Liver (tissue), 3 donors: ENCODE measurements at regions not wholly inside any gene's neighbourhood (a gene's known extent, or its start where the extent isn't known, plus 50 kb on each side); places are given as distances from the start of the nearest gene placed in this dataset.

ENCODE experiments used
- ATF3 ChIP-seq: IDR thresholded peaks from 2 replicates; pipeline ENCODE4 v1.6.1; 2016; ENCODE audit warnings: antibody characterized with exemption
- FOXA2 ChIP-seq: IDR thresholded peaks from 2 replicates; pipeline ENCODE4 v1.6.1; 2016; ENCODE audit warnings: antibody characterized with exemption
- JUND ChIP-seq, 2 donors: IDR thresholded peaks; 2 replicates each; pipeline ENCODE4 v1.6.1; 2016; ENCODE audit warnings: antibody characterized with exemption in 2 of 2
- MAX ChIP-seq: IDR thresholded peaks from 2 replicates; pipeline ENCODE4 v1.6.1; 2016; ENCODE audit warnings: antibody characterized with exemption
- RAD21 ChIP-seq, 2 donors: IDR thresholded peaks; 2 replicates each; pipeline ENCODE4 v1.6.1; 2016; ENCODE audit warnings: antibody characterized with exemption in 2 of 2, mild to moderate bottlenecking in 2 of 2
- TAF1 ChIP-seq: conservative IDR thresholded peaks from 2 replicates; pipeline ENCODE4 v1.6.1; 2016; ENCODE audit warnings: antibody characterized with exemption, mild to moderate bottlenecking
- YY1 ChIP-seq: IDR thresholded peaks from 2 replicates; pipeline ENCODE4 v1.6.1; 2016; ENCODE audit warnings: antibody characterized with exemption, mild to moderate bottlenecking
- ZBTB33 ChIP-seq: IDR thresholded peaks from 2 replicates; pipeline ENCODE4 v1.6.1; 2016; ENCODE audit warnings: antibody characterized with exemption
- TF ChIP-seq, protein P1 (sequence below): fragments of 150-350 bp; IDR thresholded peaks from 2 replicates; pipeline ENCODE4 v1.5.1; 2017; ENCODE audit warnings: improper control_type of control experiment, low read depth, low read length; ENCODE audit not compliant: missing input control
- TF ChIP-seq, protein P2 (sequence below): IDR thresholded peaks from 2 replicates; pipeline ENCODE4 v1.6.1; 2016; ENCODE audit warnings: antibody characterized with exemption, mild to moderate bottlenecking
- donor health status: healthy.
- donor health status: healthy.

- TF ChIP-seq, protein P1, sequence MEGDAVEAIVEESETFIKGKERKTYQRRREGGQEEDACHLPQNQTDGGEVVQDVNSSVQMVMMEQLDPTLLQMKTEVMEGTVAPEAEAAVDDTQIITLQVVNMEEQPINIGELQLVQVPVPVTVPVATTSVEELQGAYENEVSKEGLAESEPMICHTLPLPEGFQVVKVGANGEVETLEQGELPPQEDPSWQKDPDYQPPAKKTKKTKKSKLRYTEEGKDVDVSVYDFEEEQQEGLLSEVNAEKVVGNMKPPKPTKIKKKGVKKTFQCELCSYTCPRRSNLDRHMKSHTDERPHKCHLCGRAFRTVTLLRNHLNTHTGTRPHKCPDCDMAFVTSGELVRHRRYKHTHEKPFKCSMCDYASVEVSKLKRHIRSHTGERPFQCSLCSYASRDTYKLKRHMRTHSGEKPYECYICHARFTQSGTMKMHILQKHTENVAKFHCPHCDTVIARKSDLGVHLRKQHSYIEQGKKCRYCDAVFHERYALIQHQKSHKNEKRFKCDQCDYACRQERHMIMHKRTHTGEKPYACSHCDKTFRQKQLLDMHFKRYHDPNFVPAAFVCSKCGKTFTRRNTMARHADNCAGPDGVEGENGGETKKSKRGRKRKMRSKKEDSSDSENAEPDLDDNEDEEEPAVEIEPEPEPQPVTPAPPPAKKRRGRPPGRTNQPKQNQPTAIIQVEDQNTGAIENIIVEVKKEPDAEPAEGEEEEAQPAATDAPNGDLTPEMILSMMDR: no peak
- TF ChIP-seq RAD21 (IDR thresholded peaks at IDR 0.05): no peak
- no peak for TF ChIP-seq MAX
- no peak for TF ChIP-seq TAF1
- no peak for TF ChIP-seq JUND (IDR thresholded peaks at IDR 0.05)
- no peak for TF ChIP-seq ATF3
- TF ChIP-seq, protein P2, sequence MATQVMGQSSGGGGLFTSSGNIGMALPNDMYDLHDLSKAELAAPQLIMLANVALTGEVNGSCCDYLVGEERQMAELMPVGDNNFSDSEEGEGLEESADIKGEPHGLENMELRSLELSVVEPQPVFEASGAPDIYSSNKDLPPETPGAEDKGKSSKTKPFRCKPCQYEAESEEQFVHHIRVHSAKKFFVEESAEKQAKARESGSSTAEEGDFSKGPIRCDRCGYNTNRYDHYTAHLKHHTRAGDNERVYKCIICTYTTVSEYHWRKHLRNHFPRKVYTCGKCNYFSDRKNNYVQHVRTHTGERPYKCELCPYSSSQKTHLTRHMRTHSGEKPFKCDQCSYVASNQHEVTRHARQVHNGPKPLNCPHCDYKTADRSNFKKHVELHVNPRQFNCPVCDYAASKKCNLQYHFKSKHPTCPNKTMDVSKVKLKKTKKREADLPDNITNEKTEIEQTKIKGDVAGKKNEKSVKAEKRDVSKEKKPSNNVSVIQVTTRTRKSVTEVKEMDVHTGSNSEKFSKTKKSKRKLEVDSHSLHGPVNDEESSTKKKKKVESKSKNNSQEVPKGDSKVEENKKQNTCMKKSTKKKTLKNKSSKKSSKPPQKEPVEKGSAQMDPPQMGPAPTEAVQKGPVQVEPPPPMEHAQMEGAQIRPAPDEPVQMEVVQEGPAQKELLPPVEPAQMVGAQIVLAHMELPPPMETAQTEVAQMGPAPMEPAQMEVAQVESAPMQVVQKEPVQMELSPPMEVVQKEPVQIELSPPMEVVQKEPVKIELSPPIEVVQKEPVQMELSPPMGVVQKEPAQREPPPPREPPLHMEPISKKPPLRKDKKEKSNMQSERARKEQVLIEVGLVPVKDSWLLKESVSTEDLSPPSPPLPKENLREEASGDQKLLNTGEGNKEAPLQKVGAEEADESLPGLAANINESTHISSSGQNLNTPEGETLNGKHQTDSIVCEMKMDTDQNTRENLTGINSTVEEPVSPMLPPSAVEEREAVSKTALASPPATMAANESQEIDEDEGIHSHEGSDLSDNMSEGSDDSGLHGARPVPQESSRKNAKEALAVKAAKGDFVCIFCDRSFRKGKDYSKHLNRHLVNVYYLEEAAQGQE: no peak
- no peak for TF ChIP-seq YY1
- TF ChIP-seq FOXA2: no peak
- TF ChIP-seq ZBTB33: no peak
Measured at GRCh38 chr5:44974813-44975212, 166.1 kb downstream of the MRPS30 start.
